GM21737 (cell line): ENCODE measurements at regions not wholly inside any gene's neighbourhood (a gene's known extent, or its start where the extent isn't known, plus 50 kb on each side); places are given as distances from the start of the nearest gene placed in this dataset.

Experiments
- ATAC-seq: cut with Tn5 transposase; IDR thresholded peaks from one replicate; pipeline ENCODE4 v1.9.1; 2021; ENCODE audit warnings: mild to moderate bottlenecking, moderate library complexity; ENCODE audit not compliant: unreplicated experiment

DNA sequence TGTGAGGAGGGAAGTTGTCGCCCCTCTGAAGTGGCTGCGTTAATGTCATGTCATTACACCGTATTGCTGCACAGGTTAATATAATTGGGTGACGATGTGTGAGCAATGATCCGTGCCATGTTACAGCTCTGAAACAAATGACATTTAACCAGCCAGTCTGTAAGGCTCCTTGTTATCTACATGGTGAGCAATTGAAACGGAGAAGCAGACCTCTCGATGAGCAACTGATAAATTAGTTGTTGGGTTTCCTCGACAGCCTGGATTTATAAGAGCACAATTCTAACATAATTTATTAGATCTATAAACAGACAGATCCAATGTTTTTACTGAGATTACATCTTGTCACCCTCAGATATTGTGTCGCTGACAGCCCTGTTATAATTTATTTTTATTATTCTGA, 49.9 kb upstream of the MAFB start:
- no peak for ATAC-seq

DNA sequence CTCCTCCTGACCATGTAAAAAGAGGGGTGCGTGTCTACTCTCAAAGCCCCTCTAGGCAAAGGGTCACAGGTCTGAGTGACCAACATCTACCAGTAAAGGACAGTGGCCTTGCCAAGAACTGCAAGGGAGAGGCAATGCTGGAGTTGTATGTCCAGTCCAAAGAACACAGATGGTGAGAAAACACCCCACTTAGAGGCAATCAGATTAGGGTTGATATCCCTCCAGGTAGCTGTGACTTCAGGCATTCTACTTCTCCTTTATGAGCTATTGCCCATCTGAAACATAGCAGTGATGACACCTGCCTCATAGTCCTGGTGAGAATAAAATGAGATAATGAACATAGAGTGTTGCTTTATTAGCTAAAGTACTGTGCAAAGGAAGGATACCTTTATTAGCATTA, 50.8 kb upstream of the MAFB start:
- no peak for ATAC-seq

DNA sequence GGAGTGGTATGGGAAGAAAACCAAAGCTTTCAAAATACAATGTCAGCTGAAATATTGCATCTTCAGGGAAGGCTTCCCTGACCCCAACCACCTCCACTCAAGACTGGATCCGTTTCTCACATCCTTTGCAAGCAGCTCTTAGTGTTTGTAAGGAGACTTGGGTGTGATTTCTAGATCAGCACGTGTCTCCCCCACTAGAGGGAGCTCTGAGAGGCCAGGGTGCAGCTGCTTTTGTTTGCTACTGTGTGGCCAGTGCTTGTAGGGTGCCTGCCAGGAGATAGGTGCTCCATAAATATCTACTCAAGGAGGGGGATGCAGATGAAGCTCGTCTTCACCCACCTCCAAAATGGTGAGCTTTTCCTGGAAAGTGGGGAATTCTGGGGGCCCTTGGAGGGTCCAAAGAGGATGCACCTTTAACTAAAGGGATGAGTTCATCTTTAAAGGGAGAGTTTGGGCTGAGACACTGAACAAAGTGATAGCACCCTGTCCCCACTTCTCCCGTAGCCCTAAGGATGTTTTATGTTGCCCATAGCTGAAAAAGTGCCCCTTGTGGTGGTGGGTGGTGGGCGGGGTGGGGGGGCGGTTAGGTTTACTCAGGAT, 52.6 kb upstream of the MAFB start:
- no peak for ATAC-seq

DNA sequence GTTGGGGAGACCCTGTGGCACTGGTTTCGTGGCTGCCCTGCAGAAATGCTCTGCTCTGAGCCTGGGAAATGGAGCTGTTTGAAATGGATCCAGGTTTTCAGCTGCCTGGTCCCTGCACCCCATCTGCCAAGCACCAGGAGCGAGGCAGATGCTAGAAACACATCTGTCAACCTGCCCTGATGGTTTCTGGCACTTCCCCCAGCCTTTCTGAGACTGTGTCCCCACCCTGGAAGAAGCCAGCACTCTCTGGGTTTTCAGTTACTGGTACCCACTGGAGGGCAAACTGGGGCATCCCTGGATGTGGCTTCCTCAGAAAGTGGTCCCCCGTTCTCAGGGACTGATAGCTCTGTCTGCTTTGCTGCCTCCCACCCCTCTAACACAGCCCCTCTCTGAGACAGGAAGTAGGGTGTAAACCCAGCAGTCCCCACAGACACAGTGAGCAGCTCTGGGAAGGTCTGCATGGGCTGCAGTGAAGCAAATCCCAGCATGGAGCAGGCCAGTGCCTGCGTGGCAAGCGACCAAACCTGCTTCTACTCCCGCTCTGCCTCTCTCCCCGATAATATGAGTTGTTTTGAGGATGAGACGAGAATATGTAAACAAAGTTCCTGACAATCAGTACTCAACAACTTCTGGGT, 54.2 kb upstream of the MAFB start:
- no peak for ATAC-seq

DNA sequence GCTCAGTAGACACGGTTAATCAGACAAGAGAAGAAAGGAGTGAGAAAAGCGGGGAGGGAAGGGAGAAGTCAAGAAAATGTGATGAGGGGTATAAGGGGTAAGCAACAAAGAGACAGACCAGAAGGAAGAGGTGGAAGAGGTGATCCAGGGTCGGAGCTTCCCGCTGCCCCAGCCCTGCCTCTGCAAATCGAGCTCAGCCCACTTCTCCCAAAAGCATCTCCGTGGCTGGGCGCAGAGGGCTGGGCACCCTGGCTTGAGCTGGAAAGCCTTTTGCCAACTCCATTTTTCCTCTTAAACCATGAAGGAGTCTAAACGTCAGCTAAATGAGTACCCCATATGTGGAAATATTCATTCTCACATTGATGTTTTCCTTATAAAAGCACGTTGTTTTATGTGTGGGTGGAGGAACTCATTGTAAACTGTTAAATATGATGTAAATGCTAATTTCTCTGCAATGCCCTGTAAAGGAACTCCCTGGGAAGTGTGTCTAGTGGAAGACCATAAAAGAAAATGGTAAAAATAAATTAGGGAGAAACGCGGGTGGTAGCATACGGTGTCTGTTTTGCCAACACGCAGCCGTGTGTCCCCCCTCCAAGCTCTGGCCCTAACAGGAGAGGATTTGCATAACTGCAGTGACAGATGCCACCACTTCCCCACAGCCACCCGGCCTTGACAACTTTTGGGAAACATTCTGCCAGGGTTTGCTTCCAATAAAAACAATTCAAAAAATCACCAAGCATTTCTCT, 55.2 kb upstream of the MAFB start:
- no peak for ATAC-seq

DNA sequence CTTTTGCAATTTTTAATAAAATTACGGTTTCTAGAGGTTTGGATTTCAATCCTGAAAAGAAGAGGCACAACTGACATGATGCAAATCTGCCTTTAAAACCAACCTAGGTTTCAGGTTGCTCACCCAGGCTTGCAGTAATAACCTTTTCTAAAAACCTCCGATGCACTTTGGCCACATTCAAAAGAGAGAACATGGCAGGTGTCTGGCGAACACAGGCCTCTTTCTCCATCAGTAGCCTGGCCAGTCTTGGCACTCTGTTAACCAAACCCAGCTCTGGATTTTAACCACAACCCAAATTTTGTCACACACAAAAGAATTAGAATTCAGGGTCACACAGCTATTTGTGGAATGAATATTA, 55.8 kb upstream of the MAFB start:
- no peak for ATAC-seq

DNA sequence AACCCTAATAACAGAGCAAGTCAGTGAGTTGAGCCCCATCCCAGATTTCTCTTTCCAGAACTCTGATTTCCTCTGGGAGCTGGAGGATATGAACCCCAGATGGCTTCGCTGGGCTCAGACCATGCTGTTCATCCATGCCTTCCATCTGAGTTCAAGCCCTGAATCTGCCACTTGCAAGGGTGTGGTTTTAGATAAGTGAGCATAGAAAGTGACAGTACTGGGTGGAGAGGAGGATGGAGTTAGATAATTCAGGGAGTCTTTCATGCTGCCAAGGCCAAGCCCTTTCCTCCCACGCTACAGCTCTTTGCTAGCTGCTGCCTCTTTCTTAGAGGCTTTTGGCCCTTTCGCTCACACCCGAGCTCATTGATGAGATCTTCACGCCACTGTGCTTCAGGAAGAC, 57.2 kb upstream of the MAFB start:
- no peak for ATAC-seq

DNA sequence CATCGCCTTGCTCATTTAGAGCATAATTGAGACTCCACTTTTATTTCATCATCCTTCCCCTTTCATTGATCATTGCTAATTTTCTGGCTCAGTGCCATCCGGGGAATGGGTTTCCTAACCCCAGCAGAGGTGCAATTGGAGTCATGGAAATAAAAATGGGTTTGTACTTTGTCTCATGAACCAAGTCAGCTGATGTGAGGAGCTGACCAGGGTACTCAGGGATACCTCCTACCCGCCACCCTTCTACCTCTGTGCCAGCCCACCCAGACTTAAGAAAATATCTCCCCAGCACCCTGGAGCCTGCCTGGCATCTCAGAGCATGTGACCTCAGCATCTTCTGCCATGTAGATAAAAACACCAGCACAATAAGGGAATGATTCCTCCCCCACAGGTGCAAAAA, 59.1 kb upstream of the MAFB start:
- ATAC-seq = no peak

DNA sequence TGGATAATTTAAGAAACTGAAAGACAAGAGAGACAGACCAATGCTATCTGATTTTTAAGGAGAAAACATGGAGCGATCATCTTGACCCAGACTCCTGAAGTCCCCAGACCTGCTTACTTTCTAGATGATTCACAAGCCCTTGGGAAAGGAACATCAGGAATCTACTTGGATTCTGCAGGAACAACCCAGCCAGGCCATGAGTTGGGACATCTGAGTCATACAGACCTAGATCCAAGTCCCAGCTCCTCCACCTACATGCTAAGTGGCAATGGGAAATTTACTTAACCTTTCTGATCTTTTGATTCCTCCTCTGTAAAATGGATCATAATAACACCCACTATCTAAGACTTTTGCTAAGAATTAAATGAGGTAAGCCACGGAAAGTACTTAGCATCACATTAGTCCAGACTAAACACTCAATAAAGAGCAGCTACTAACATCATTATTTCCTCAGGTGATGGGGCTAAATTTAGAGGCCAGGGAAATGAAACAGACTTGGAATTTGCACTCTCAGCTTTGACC, 61.0 kb upstream of the MAFB start:
- ATAC-seq = no peak

DNA sequence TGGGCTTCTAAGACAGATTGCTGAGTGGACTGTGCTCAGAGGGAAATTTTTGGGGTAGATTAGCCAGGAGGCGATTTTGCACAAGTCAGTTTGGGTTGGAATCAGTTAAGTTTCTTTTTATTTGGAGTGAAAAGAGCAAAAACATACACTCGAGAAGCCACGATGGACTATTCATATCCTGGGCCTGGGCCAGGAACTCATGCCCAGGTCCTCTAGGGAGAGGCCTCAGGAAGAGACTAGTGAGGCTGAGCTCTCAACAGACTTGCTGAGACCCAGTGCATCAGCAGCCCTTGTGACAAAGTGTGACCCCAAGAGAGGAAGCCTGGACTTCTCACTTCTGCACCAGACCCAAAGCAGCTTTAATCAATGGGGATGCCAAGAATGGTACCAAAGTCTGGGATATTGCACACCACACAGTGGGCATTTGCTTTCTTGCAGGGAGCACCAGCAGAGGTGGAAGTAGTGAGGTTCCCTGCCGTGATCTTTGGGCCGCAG, 61.6 kb upstream of the MAFB start:
- no peak for ATAC-seq

DNA sequence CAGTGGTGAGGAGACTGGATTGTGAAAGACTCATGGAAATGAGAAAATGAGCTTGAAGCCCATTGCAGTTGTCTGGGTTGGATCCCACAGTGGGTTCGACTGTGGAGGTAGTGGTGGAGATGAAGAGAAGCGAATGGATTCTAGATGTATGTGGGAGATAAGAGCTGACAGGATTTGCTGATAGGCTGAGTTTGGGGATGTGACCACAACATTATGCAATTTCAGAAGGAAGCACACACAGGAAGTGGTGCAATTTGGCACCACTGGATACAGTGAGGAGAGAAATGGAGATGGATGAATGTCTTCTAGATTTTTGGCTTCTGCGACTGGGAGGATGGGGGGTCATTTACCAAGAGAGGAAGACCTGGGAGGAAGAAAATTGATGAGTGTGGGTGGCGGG, 64.4 kb upstream of the MAFB start:
- ATAC-seq = no peak

DNA sequence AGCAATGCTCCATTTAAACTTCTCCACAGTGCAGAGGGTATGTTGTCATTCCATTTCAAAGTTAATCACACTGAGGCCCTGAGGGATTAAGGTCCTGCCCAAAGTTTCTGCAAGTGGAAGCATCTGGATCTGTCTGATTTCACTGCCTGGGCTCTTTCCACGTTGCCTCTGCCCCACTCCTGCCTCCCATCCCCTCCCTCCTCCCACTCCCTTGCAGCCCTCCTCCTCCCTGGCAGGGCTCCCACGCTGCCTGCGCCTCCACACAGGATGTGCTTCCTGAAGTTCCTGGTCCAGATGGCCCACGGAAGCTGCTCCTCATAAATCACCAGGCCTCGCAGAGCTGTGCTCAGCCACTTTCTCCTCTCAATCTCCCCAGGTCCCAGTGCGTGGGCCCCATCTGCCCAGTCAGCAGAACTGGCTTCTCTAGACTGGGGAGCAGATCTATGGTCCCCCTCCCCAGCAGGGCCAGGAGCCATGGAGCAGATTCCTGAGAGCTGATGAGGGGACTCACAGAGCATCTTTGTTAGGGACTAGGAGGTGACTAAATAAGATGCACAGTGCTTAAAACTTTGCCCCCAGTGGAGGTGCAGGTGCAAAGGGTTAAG, 65.4 kb upstream of the MAFB start:
- ATAC-seq = no peak

DNA sequence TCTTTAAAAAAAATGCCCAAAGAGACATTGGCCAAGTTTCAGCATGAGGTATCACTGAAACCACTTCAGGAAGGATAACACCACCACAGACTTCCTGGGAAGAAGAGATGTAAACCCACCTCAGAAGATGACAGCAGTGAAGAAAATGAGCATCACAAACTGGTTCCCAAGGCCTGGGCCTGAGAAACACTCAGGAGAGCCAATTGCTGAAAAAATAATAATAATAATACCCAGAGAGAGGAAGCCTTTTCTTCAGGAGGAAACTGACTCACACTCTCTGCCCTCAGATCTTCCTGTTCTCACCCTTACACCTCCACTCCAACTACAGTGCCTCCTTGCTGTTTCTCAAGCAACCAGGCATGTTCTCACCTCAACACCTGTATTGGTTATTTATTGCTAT, 68.1 kb upstream of the MAFB start:
- no peak for ATAC-seq

DNA sequence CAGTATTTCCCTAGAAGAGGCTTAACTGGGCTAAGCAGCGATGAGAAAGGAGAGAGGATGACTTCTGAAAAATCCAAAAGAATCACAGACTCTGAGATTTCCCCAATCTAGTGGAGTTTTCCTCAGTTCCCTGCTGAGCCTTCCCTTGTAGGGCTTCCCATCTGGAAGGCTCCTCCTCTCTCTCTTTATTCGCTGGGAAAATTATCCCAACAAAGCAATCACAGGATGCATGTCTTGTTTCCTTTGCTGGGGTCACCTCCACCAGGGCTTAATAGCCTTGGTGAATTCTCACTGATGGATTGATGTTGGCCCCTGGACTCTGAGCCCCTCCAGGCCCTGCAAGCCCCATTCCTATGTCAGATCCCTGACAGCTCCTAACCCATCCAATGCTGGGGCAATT, 69.8 kb upstream of the MAFB start:
- no peak for ATAC-seq

DNA sequence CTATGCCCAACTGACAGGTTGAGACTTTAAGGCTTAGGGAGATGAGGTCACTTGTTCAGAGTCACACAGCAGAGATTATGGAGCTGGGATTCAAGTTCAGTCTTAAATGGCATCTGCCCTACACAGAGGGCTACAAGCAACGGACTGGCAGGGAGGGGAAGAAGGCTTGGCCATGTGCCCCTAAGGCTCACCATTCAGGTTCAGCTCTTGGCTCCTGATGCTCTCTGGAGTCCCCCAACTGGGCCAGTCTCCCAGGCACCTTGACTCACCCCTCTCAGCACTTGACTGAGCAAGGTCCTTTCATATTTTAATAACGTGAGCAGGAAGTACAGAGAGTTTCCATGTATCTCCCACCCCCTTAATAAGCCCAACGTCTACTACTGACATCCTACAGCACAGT, 71.4 kb upstream of the MAFB start:
- no peak for ATAC-seq

DNA sequence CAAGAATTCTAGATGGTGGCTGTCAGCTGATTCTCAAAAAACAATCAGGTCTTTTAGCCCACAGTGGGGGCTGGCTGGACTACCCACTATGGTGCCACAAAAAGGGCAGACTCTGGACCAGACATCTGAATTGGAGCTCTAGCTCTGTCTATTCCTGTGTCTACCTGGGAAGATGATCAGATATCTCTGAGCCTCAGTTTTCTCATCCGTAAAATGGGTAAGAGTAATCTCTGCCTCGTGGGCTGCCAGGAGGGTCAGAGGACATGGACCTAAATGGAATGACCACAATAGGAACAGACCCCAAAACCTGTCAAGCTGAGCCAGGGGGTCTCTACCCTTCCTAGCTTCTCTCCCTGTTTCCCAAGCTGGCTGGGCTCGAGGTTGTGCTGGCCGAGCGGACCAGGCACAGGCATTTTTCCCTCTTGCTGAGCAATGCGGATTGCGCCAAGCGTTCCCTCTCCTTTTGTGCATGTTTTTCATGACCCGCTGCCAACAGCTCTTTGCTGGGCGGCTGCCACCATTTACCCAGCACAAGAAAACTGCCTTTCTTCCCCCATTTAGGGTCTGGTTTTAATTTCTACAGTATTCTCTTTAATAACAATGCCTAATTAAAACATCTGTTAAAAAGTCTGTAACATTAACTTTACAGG, 74.7 kb upstream of the MAFB start:
- ATAC-seq = no peak

DNA sequence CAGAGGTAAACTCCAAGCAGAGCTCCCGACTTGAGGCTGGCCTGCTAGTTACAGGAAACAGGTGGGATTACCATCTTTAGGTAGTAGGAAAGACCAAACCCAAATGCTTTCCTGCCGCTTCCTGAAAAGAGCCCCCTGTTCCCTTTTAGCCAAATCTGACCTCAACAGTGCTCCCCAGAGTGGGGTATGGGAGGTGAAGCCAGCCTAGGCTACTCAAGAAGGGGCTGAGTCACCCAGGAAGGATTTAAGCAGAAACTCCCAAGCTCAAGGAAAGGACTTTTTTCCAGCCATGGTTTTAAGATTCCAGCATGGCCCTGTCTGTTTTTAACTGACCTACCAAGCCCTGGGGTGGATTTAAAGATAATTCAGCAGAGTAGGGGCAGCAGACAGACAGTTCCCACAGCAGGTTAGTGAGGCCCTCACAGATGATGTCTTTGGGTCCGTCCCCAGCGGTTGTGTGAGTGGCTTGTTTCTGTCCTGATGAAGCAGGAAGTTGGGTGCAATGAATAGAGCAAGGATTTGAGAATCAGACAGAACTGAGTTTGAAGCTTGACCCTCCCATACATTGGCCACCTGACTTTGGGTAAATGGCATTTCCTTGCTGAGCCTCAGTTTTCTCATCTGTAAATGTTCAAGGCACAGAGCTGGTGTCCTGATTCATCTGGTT, 76.9 kb upstream of the MAFB start:
- ATAC-seq = no peak

DNA sequence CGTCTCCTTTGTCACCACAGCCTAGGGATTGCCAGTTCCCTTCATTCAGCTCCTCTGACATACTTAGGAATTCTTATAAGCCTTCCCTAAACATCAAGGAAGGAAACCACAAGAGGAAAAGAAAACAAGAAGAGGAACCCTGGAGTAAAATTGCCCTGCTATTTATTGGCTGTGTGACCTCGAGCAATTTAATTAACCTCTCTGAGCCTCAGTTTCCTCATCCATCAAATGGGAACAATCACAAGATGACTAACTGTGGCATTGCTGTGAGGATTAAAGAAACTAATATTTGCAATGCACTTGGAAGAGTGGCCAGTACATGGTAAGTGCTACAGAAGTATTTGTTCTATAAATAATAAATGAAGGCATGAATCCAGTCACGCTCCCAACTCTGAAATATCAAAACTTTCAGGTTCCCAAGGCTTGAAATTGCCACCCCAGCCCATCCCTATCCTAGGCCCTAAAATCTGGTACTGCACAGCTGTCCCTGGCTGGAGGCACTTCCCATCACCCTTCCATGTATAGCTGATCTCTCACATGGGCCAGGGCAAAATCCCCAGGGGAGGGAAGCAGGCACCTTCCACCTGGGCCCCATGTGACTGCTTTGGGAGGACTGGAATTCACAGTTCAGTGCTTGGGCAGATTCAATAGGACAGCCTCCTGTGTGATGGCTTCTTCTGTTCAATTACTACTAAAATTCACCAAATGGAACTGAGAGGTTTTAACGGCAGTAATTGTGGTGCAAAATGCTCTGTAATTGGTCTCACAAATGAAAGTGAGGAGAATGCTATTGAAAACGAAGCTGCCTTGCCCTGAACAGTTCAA, 78.0 kb upstream of the MAFB start:
- no peak for ATAC-seq

DNA sequence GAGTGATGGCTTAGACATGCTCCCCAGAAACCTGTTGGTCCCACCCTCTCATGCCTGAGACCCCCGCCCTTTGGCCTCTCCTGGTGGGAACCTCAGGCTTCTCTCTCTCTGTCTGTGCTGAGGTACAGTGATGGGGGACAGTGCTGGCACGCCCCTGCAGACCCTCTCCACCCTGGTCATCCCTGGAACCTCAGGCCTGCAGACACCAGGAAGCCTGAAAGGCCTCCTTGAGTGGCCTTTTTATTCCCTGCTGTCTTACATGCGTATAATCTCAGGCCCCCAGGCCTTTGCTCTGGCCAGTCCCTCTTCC, 78.5 kb upstream of the MAFB start:
- ATAC-seq = no peak

DNA sequence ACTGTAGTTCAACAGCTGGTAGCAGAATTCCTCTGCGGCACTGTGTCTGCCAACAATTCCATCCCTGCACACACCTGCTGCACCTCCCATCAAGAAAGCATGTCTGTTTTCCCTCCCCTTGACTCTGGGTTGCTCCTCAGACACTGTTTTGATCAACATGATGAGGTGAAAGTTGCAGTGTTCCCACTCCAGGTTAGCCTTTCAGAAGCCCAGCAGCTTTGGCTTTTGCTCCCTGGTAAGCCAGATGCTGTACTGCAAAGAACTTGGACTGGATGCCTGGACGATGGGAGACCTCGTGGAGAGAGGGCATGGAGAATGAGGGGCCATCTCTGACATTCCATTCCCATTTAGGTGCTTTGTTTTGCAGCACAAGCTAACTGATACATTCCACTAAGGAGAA, 79.1 kb upstream of the MAFB start:
- ATAC-seq = no peak
